Gastrocnemius medialis (tissue), 4 donors: ENCODE measurements at regions not wholly inside any gene's neighbourhood (a gene's known extent, or its start where the extent isn't known, plus 50 kb on each side); places are given as distances from the start of the nearest gene placed in this dataset.
"Not testable (repeated sequence)": the region's sequence is repeated elsewhere in the genome, so short reads cannot be mapped to it uniquely, and the experiment has no call there.

ENCODE experiments used
- ATAC-seq, 2 donors: fragments of 150-250 bp; one replicate each; pipeline ENCODE4 v1.9.1; 2016
- DNase-seq, 2 donors: peaks; one replicate each; pipeline ENCODE4 v3.0.0-alpha.2; 2019
- H3K27ac ChIP-seq, 4 donors: fragments of 200-600 bp; sonication (generic); 1 replicate in 1 of 4; 2 replicates in 3 of 4; pipeline ENCODE4 v1.5.1; 2016 to 2018; ENCODE audit warnings: mild to moderate bottlenecking in 2 of 4, moderate library complexity in 1 of 4
- H3K27me3 ChIP-seq, 3 donors: fragments of 200-600 bp; sonication (generic) in 2 of 3; 1 replicate in 1 of 3; 2 replicates in 2 of 3; pipeline versions ENCODE4 v1.5.1 to v1.6.0; 2016 to 2019; ENCODE audit warnings: mild to moderate bottlenecking in 1 of 3, moderate library complexity in 1 of 3
- H3K36me3 ChIP-seq, 2 donors: fragments of 200-600 bp; sonication (generic) in 1 of 2; one replicate each; pipeline ENCODE4 v1.5.1; 2017 to 2018
- H3K4me1 ChIP-seq, 2 donors: fragments of 200-600 bp; sonication (generic) in 1 of 2; one replicate each; pipeline ENCODE4 v1.5.1; 2016 to 2017; ENCODE audit warnings: mild to moderate bottlenecking in 2 of 2
- H3K4me3 ChIP-seq, 4 donors: fragments of 200-600 bp; sonication (generic) in 3 of 4; 1 replicate in 1 of 4; 2 replicates in 3 of 4; pipeline ENCODE4 v1.5.1; 2016 to 2019; ENCODE audit warnings: mild to moderate bottlenecking in 2 of 4
- H3K9me3 ChIP-seq, 3 donors: fragments of 200-600 bp; sonication (generic) in 2 of 3; 1 replicate in 1 of 3; 2 replicates in 2 of 3; pipeline ENCODE4 v1.5.1; 2016 to 2019
- CTCF ChIP-seq, 5 experiments: fragments of 450-650 bp in 3 of 5; fragments of 200-600 bp in 2 of 5; sonication (generic) in 2 of 5; IDR thresholded peaks in 4 of 5; conservative IDR thresholded peaks in 1 of 5; 1 replicate in 4 of 5; 2 replicates in 1 of 5; pipeline ENCODE4 v1.5.1; 2016 to 2019; ENCODE audit warnings: antibody characterized with exemption in 5 of 5, mild to moderate bottlenecking in 3 of 5, moderate library complexity in 3 of 5
- POLR2A ChIP-seq, 2 donors: fragments of 450-650 bp; IDR thresholded peaks; one replicate each; pipeline ENCODE4 v1.6.1; 2017; ENCODE audit warnings: antibody characterized with exemption in 2 of 2, mild to moderate bottlenecking in 2 of 2, moderate library complexity in 2 of 2
- in situ Hi-C, 4 donors: fragments of 200-750 bp; cut with MboI; loops; one replicate each; pipeline versions ENCODE4 v1.15.0 to v1.8.0; 2017; ENCODE audit warnings: low sequenced_read_pairs in 4 of 4
- intact Hi-C: fragments of 100-400 bp; cut with DNase I; formaldehyde crosslinking; loops from one replicate; pipeline ENCODE4 v1.15.1; 2023; ENCODE audit warnings: low total_unique reads

- Histone ChIP-seq H3K4me3 (no peak overlapping the region), H3K27me3 (no peaks in the 10 kb centered on the region), H3K27ac (no peak overlapping the region), H3K36me3 (no peaks in the 10 kb centered on the region), H3K9me3 (no peaks in the 10 kb centered on the region), H3K4me1 (no peaks in the 10 kb centered on the region)
- ATAC-seq (no peak), DNase-seq (no peak)
- intact Hi-C loops (no loop called here), in situ Hi-C loops (no loop called here)
- no peak for TF ChIP-seq CTCF (IDR thresholded peaks at IDR 0.05 in 4 of 5, conservative IDR thresholded peaks at IDR 0.05 in 1 of 5)
- no peak for TF ChIP-seq POLR2A (IDR thresholded peaks at IDR 0.05)
Measured at GRCh38 chr5:99449786-99450185, 521.0 kb upstream of the CHD1 start.

GRCh38 chr5:99445805-99446204 lies 517.0 kb upstream of the CHD1 start:
- Histone ChIP-seq H3K4me3 (no peak overlapping the region), H3K9me3 (no peaks in the 10 kb centered on the region), H3K4me1 (no peaks in the 10 kb centered on the region), H3K27ac (no peak overlapping the region), H3K27me3 (no peaks in the 10 kb centered on the region), H3K36me3 (no peaks in the 10 kb centered on the region)
- TF ChIP-seq CTCF (IDR thresholded peaks at IDR 0.05 in 4 of 5, conservative IDR thresholded peaks at IDR 0.05 in 1 of 5) = no peak
- TF ChIP-seq POLR2A (IDR thresholded peaks at IDR 0.05) = no peak
- intact Hi-C loops (no loop called here), in situ Hi-C loops (no loop called here)
- ATAC-seq = no peak
- DNase-seq = no peak

GRCh38 chr5:99441235-99441634 lies 512.4 kb upstream of the CHD1 start:
- intact Hi-C loops (no loop called here), in situ Hi-C loops (no loop called here)
- no peaks in the 10 kb centered on the region for H3K9me3 ChIP-seq
- H3K27me3 ChIP-seq = no peaks in the 10 kb centered on the region
- H3K4me3 ChIP-seq = no peak overlapping the region
- DNase-seq (no peak), ATAC-seq (no peak)
- no peaks in the 10 kb centered on the region for H3K36me3 ChIP-seq
- TF ChIP-seq POLR2A (IDR thresholded peaks at IDR 0.05) = no peak
- TF ChIP-seq CTCF (IDR thresholded peaks at IDR 0.05 in 4 of 5, conservative IDR thresholded peaks at IDR 0.05 in 1 of 5) = no peak
- H3K27ac ChIP-seq = no peak overlapping the region
- H3K4me1 ChIP-seq = no peaks in the 10 kb centered on the region

GRCh38 chr5:99438619-99439018 lies 509.8 kb upstream of the CHD1 start:
- Histone ChIP-seq H3K9me3 (no peaks in the 10 kb centered on the region), H3K27ac (no peak overlapping the region), H3K27me3 (no peaks in the 10 kb centered on the region), H3K4me1 (no peaks in the 10 kb centered on the region), H3K36me3 (no peaks in the 10 kb centered on the region), H3K4me3 (no peak overlapping the region)
- DNase-seq = no peak
- in situ Hi-C loops = no loop called here
- TF ChIP-seq CTCF (IDR thresholded peaks at IDR 0.05 in 4 of 5, conservative IDR thresholded peaks at IDR 0.05 in 1 of 5) (no peak), POLR2A (IDR thresholded peaks at IDR 0.05) (no peak)
- no peak for ATAC-seq
- intact Hi-C loops = no loop called here

- Histone ChIP-seq H3K27me3 (no peaks in the 10 kb centered on the region), H3K4me3 (no peak overlapping the region), H3K9me3 (no peaks in the 10 kb centered on the region), H3K4me1 (no peaks in the 10 kb centered on the region), H3K27ac (no peak overlapping the region), H3K36me3 (no peaks in the 10 kb centered on the region)
- DNase-seq (no peak), ATAC-seq (no peak)
- TF ChIP-seq POLR2A (IDR thresholded peaks at IDR 0.05) (no peak), CTCF (IDR thresholded peaks at IDR 0.05 in 4 of 5, conservative IDR thresholded peaks at IDR 0.05 in 1 of 5) (no peak)
- intact Hi-C loops (no loop called here), in situ Hi-C loops (no loop called here)
Measured at GRCh38 chr5:99437986-99438385, 509.2 kb upstream of the CHD1 start.

- H3K27ac ChIP-seq, H3K9me3 ChIP-seq, DNase-seq, H3K36me3 ChIP-seq, H3K4me1 ChIP-seq, H3K27me3 ChIP-seq, intact Hi-C loops, in situ Hi-C loops, H3K4me3 ChIP-seq, ATAC-seq: not testable (repeated sequence)
Measured at GRCh38 chr5:99423396-99423795, 494.6 kb upstream of the CHD1 start.

- intact Hi-C loops, in situ Hi-C loops, H3K9me3 ChIP-seq: not testable (repeated sequence)
Measured at GRCh38 chr5:99418640-99419039, 489.8 kb upstream of the CHD1 start.

More at GRCh38 chr5:99418640-99419039, 489.8 kb upstream of the CHD1 start:
- not testable (repeated sequence) for H3K36me3 ChIP-seq, H3K4me1 ChIP-seq, H3K4me3 ChIP-seq, H3K27ac ChIP-seq, ATAC-seq, H3K27me3 ChIP-seq, DNase-seq
